ENCODE measurements at regions not wholly inside any gene's neighbourhood (a gene's known extent, or its start where the extent isn't known, plus 50 kb on each side); places are given as distances from the start of the nearest gene placed in this dataset.

GRCh38 chr2:66889632-66889882 lies 454.6 kb downstream of the MEIS1 start:
- no peaks in the 10 kb centered on the region for H4K20me1 ChIP-seq (ENCODE audit: insufficient read depth, low read depth, low read length)
- H3K9ac ChIP-seq (ENCODE audit: low read length) = no peak overlapping the region
- H3K9me3 ChIP-seq (ENCODE audit: low read length) = no peaks in the 10 kb centered on the region
- no peaks in the 10 kb centered on the region for H3K4me1 ChIP-seq (ENCODE audit: low read length)
- DNase-seq = no peak
- no peaks in the 10 kb centered on the region for H3K36me3 ChIP-seq (ENCODE audit: insufficient read depth, low read length)
- no peaks in the 10 kb centered on the region for H3K27me3 ChIP-seq (ENCODE audit: low read length)
- H3K27ac ChIP-seq (ENCODE audit: low read length) = no peak overlapping the region
- H3K79me2 ChIP-seq (ENCODE audit: low read length) = no peaks in the 10 kb centered on the region
- no peak overlapping the region for H3K4me2 ChIP-seq (ENCODE audit: low read depth, low read length, poor library complexity, severe bottlenecking)
- H3K9me2 ChIP-seq (replicated peaks; ENCODE audit: insufficient read depth, low read length) = no peaks in the 10 kb centered on the region
- no peak overlapping the region for H2AFZ ChIP-seq (ENCODE audit: low read length)
- no peak overlapping the region for H3K4me3 ChIP-seq (ENCODE audit: low read length)

- Histone ChIP-seq H3K9me3 (ENCODE audit: low read length) (no peaks in the 10 kb centered on the region), H3K27ac (ENCODE audit: low read length) (no peak overlapping the region)
These were observed 455.3 kb downstream of the MEIS1 start for GRCh38 chr2:66890166-66890742.

GRCh38 chr2:66895206-66895605 lies 460.3 kb downstream of the MEIS1 start:
- DNase-seq = no peak
- H3K9me2 ChIP-seq (replicated peaks; ENCODE audit: insufficient read depth, low read length) = no peaks in the 10 kb centered on the region
- no peak overlapping the region for H3K27ac ChIP-seq (ENCODE audit: low read length)
- H3K4me3 ChIP-seq (ENCODE audit: low read length) = no peak overlapping the region
- H3K36me3 ChIP-seq (ENCODE audit: insufficient read depth, low read length) = no peaks in the 10 kb centered on the region
- H3K4me1 ChIP-seq (ENCODE audit: low read length) = no peaks in the 10 kb centered on the region
- no peaks in the 10 kb centered on the region for H4K20me1 ChIP-seq (ENCODE audit: insufficient read depth, low read depth, low read length)
- H3K9ac ChIP-seq (ENCODE audit: low read length) = no peak overlapping the region
- H3K27me3 ChIP-seq (ENCODE audit: low read length) = no peaks in the 10 kb centered on the region
- no peak overlapping the region for H2AFZ ChIP-seq (ENCODE audit: low read length)
- no peaks in the 10 kb centered on the region for H3K9me3 ChIP-seq (ENCODE audit: low read length)
- H3K4me2 ChIP-seq (ENCODE audit: low read depth, low read length, poor library complexity, severe bottlenecking) = no peak overlapping the region
- H3K79me2 ChIP-seq (ENCODE audit: low read length) = no peaks in the 10 kb centered on the region

More at GRCh38 chr2:66890166-66890742, 455.3 kb downstream of the MEIS1 start:
- DNase-seq = no peak
- no peaks in the 10 kb centered on the region for H4K20me1 ChIP-seq (ENCODE audit: insufficient read depth, low read depth, low read length)
- no peaks in the 10 kb centered on the region for H3K79me2 ChIP-seq (ENCODE audit: low read length)
- no peaks in the 10 kb centered on the region for H3K4me1 ChIP-seq (ENCODE audit: low read length)
- no peaks in the 10 kb centered on the region for H3K36me3 ChIP-seq (ENCODE audit: insufficient read depth, low read length)
- no peak overlapping the region for H3K9ac ChIP-seq (ENCODE audit: low read length)
- H3K27me3 ChIP-seq (ENCODE audit: low read length) = no peaks in the 10 kb centered on the region
- no peak overlapping the region for H2AFZ ChIP-seq (ENCODE audit: low read length)
- H3K4me2 ChIP-seq (ENCODE audit: low read depth, low read length, poor library complexity, severe bottlenecking) = no peak overlapping the region
- H3K4me3 ChIP-seq (ENCODE audit: low read length) = no peak overlapping the region
- H3K9me2 ChIP-seq (replicated peaks; ENCODE audit: insufficient read depth, low read length) = no peaks in the 10 kb centered on the region

- Histone ChIP-seq H4K20me1 (ENCODE audit: insufficient read depth, low read depth, low read length) (no peaks in the 10 kb centered on the region), H2AFZ (ENCODE audit: low read length) (no peak overlapping the region), H3K4me2 (ENCODE audit: low read depth, low read length, poor library complexity, severe bottlenecking) (no peak overlapping the region), H3K36me3 (ENCODE audit: insufficient read depth, low read length) (no peaks in the 10 kb centered on the region), H3K27me3 (ENCODE audit: low read length) (no peaks in the 10 kb centered on the region), H3K9me3 (ENCODE audit: low read length) (no peaks in the 10 kb centered on the region), H3K9me2 (replicated peaks; ENCODE audit: insufficient read depth, low read length) (no peaks in the 10 kb centered on the region), H3K4me3 (ENCODE audit: low read length) (no peak overlapping the region), H3K4me1 (ENCODE audit: low read length) (no peaks in the 10 kb centered on the region), H3K9ac (ENCODE audit: low read length) (no peak overlapping the region), H3K27ac (ENCODE audit: low read length) (no peak overlapping the region), H3K79me2 (ENCODE audit: low read length) (no peaks in the 10 kb centered on the region)
- no peak for DNase-seq
These were observed 461.2 kb downstream of the MEIS1 start for GRCh38 chr2:66896131-66896530.

- Histone ChIP-seq H3K79me2 (ENCODE audit: low read length) (no peaks in the 10 kb centered on the region), H3K36me3 (ENCODE audit: insufficient read depth, low read length) (no peaks in the 10 kb centered on the region), H3K4me1 (ENCODE audit: low read length) (no peaks in the 10 kb centered on the region), H3K4me3 (ENCODE audit: low read length) (no peak overlapping the region), H2AFZ (ENCODE audit: low read length) (no peak overlapping the region), H3K9me3 (ENCODE audit: low read length) (no peaks in the 10 kb centered on the region), H4K20me1 (ENCODE audit: insufficient read depth, low read depth, low read length) (no peaks in the 10 kb centered on the region), H3K9me2 (replicated peaks; ENCODE audit: insufficient read depth, low read length) (no peaks in the 10 kb centered on the region), H3K4me2 (ENCODE audit: low read depth, low read length, poor library complexity, severe bottlenecking) (no peak overlapping the region), H3K9ac (ENCODE audit: low read length) (no peak overlapping the region), H3K27me3 (ENCODE audit: low read length) (no peaks in the 10 kb centered on the region), H3K27ac (ENCODE audit: low read length) (no peak overlapping the region)
- DNase-seq = no peak
These were observed 462.3 kb downstream of the MEIS1 start for GRCh38 chr2:66897181-66897580.

GRCh38 chr2:66897691-66898150 lies 462.8 kb downstream of the MEIS1 start:
- no peak overlapping the region for H3K9ac ChIP-seq (ENCODE audit: low read length)
- H3K4me1 ChIP-seq (ENCODE audit: low read length) = no peaks in the 10 kb centered on the region
- no peak overlapping the region for H3K4me3 ChIP-seq (ENCODE audit: low read length)
- no peaks in the 10 kb centered on the region for H3K9me3 ChIP-seq (ENCODE audit: low read length)
- H3K79me2 ChIP-seq (ENCODE audit: low read length) = no peaks in the 10 kb centered on the region
- no peaks in the 10 kb centered on the region for H3K27me3 ChIP-seq (ENCODE audit: low read length)
- no peak overlapping the region for H3K4me2 ChIP-seq (ENCODE audit: low read depth, low read length, poor library complexity, severe bottlenecking)
- DNase-seq = no peak
- H3K9me2 ChIP-seq (replicated peaks; ENCODE audit: insufficient read depth, low read length) = no peaks in the 10 kb centered on the region
- H2AFZ ChIP-seq (ENCODE audit: low read length) = no peak overlapping the region
- no peak overlapping the region for H3K27ac ChIP-seq (ENCODE audit: low read length)
- no peaks in the 10 kb centered on the region for H4K20me1 ChIP-seq (ENCODE audit: insufficient read depth, low read depth, low read length)
- H3K36me3 ChIP-seq (ENCODE audit: insufficient read depth, low read length) = no peaks in the 10 kb centered on the region

- H3K27me3 ChIP-seq (ENCODE audit: low read length) = no peaks in the 10 kb centered on the region
- no peak overlapping the region for H3K4me3 ChIP-seq (ENCODE audit: low read length)
- no peak overlapping the region for H3K9ac ChIP-seq (ENCODE audit: low read length)
- no peaks in the 10 kb centered on the region for H3K36me3 ChIP-seq (ENCODE audit: insufficient read depth, low read length)
- no peak overlapping the region for H3K27ac ChIP-seq (ENCODE audit: low read length)
- H2AFZ ChIP-seq (ENCODE audit: low read length) = no peak overlapping the region
- no peak for DNase-seq
- H3K4me2 ChIP-seq (ENCODE audit: low read depth, low read length, poor library complexity, severe bottlenecking) = no peak overlapping the region
- no peaks in the 10 kb centered on the region for H3K4me1 ChIP-seq (ENCODE audit: low read length)
- H3K9me2 ChIP-seq (replicated peaks; ENCODE audit: insufficient read depth, low read length) = no peaks in the 10 kb centered on the region
- H3K9me3 ChIP-seq (ENCODE audit: low read length) = no peaks in the 10 kb centered on the region
- no peaks in the 10 kb centered on the region for H3K79me2 ChIP-seq (ENCODE audit: low read length)
- H4K20me1 ChIP-seq (ENCODE audit: insufficient read depth, low read depth, low read length) = no peaks in the 10 kb centered on the region
These were observed 464.2 kb downstream of the MEIS1 start for GRCh38 chr2:66899109-66899508.

GRCh38 chr2:66899648-66900047 lies 464.7 kb downstream of the MEIS1 start:
- Histone ChIP-seq H3K9ac (ENCODE audit: low read length) (no peak overlapping the region), H2AFZ (ENCODE audit: low read length) (no peak overlapping the region), H3K9me3 (ENCODE audit: low read length) (no peaks in the 10 kb centered on the region), H3K4me2 (ENCODE audit: low read depth, low read length, poor library complexity, severe bottlenecking) (no peak overlapping the region), H3K9me2 (replicated peaks; ENCODE audit: insufficient read depth, low read length) (no peaks in the 10 kb centered on the region), H3K27me3 (ENCODE audit: low read length) (no peaks in the 10 kb centered on the region), H4K20me1 (ENCODE audit: insufficient read depth, low read depth, low read length) (no peaks in the 10 kb centered on the region), H3K4me1 (ENCODE audit: low read length) (no peaks in the 10 kb centered on the region), H3K36me3 (ENCODE audit: insufficient read depth, low read length) (no peaks in the 10 kb centered on the region), H3K4me3 (ENCODE audit: low read length) (no peak overlapping the region), H3K79me2 (ENCODE audit: low read length) (no peaks in the 10 kb centered on the region), H3K27ac (ENCODE audit: low read length) (no peak overlapping the region)
- DNase-seq = no peak

GRCh38 chr2:66901344-66901743 lies 466.4 kb downstream of the MEIS1 start:
- H3K36me3 ChIP-seq (ENCODE audit: insufficient read depth, low read length) = no peaks in the 10 kb centered on the region
- H3K79me2 ChIP-seq (ENCODE audit: low read length) = no peaks in the 10 kb centered on the region
- H3K4me2 ChIP-seq (ENCODE audit: low read depth, low read length, poor library complexity, severe bottlenecking) = no peak overlapping the region
- H3K27ac ChIP-seq (ENCODE audit: low read length) = no peak overlapping the region
- H3K4me3 ChIP-seq (ENCODE audit: low read length) = no peak overlapping the region
- H3K27me3 ChIP-seq (ENCODE audit: low read length) = no peaks in the 10 kb centered on the region
- H4K20me1 ChIP-seq (ENCODE audit: insufficient read depth, low read depth, low read length) = no peaks in the 10 kb centered on the region
- no peaks in the 10 kb centered on the region for H3K4me1 ChIP-seq (ENCODE audit: low read length)
- no peaks in the 10 kb centered on the region for H3K9me2 ChIP-seq (replicated peaks; ENCODE audit: insufficient read depth, low read length)
- no peak for DNase-seq
- H3K9ac ChIP-seq (ENCODE audit: low read length) = no peak overlapping the region
- no peak overlapping the region for H2AFZ ChIP-seq (ENCODE audit: low read length)
- no peaks in the 10 kb centered on the region for H3K9me3 ChIP-seq (ENCODE audit: low read length)

Data from Karpas-422 (cell line).